ENCODE measurements at regions not wholly inside any gene's neighbourhood (a gene's known extent, or its start where the extent isn't known, plus 50 kb on each side); places are given as distances from the start of the nearest gene placed in this dataset.

DNA sequence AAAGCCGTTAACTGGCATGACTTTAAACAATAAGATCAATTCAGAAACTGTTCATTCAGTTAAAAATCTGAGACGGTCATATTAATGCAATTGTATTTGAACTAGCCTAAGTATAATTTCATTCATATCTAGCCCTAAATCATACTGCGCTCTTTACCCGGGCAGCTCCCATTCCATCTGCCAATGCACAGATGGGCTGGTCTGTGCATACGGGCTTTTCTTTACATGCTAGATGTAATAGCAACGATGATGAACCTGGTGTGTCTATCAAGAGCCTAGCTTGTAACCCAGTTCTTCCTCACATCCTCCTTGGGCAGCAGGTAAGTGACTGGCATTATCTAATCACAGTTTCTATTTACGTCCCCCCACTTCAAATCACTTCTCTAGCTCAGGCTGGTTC, 631.5 kb upstream of the KLHL29 start:
- TF ChIP-seq CTCF (conservative IDR thresholded peaks at IDR 0.05; ENCODE audit: low read depth, low read length) (no peak), CHD1 (IDR thresholded peaks at IDR 0.05; ENCODE audit: low read depth, low read length) (no peak), RCOR1 (IDR thresholded peaks at IDR 0.05; ENCODE audit: insufficient replicate concordance, low read length) (no peak), MXI1 (IDR thresholded peaks at IDR 0.05; ENCODE audit: borderline replicate concordance, low read depth, low read length) (no peak), POLR2A (IDR thresholded peaks at IDR 0.05; ENCODE audit: low read depth, low read length) (no peak), MAFK (IDR thresholded peaks at IDR 0.05; ENCODE audit: low read depth, low read length) (no peak), SMC3 (IDR thresholded peaks at IDR 0.05; ENCODE audit: low read depth, low read length) (no peak)
- TF ChIP-seq, protein P1, sequence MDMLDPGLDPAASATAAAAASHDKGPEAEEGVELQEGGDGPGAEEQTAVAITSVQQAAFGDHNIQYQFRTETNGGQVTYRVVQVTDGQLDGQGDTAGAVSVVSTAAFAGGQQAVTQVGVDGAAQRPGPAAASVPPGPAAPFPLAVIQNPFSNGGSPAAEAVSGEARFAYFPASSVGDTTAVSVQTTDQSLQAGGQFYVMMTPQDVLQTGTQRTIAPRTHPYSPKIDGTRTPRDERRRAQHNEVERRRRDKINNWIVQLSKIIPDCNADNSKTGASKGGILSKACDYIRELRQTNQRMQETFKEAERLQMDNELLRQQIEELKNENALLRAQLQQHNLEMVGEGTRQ (IDR thresholded peaks at IDR 0.05; ENCODE audit: low read depth, low read length) = no peak

Data from IMR-90 (cell line).